ENCODE measurements at regions not wholly inside any gene's neighbourhood (a gene's known extent, or its start where the extent isn't known, plus 50 kb on each side); places are given as distances from the start of the nearest gene placed in this dataset.

DNA sequence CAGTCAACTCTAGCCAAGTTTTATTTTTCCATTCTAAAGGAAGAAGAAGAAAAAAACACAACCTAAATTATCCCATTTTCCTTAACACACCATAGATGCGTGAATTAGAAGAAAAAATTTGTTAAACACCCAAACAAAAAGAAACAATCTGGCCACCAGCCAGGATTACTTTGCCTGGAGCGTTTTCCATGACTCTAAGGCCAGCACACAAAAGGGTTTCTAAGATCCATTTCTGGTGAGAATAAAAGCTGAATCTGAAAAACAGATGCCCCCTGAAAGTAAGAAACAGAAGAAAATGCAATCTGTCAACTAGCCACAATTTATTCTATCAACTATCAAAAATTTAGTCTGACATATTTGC lies 267.2 kb upstream of the SULF2 start:
- DNase-seq (ENCODE audit: extremely low spot score): no peak
- TF ChIP-seq SP1 (IDR thresholded peaks at IDR 0.05) (no peak), TARDBP (IDR thresholded peaks at IDR 0.05) (no peak), L3MBTL2 (conservative IDR thresholded peaks at IDR 0.05) (no peak), FOXA1 (IDR thresholded peaks at IDR 0.05) (no peak), ZNF384 (IDR thresholded peaks at IDR 0.05) (no peak), FOXK2 (IDR thresholded peaks at IDR 0.05) (no peak), BHLHE40 (IDR thresholded peaks at IDR 0.05; ENCODE audit: borderline replicate concordance) (no peak), HDGF (IDR thresholded peaks at IDR 0.05; ENCODE audit: borderline replicate concordance) (no peak), CTBP1 (IDR thresholded peaks at IDR 0.05; ENCODE audit: borderline replicate concordance) (no peak), FOXM1 (IDR thresholded peaks at IDR 0.05; ENCODE audit: borderline replicate concordance) (no peak), NFRKB (IDR thresholded peaks at IDR 0.05) (no peak), LEF1 (IDR thresholded peaks at IDR 0.05; ENCODE audit: borderline replicate concordance) (no peak), ARNT (IDR thresholded peaks at IDR 0.05) (no peak)
- TF ChIP-seq, protein P1, sequence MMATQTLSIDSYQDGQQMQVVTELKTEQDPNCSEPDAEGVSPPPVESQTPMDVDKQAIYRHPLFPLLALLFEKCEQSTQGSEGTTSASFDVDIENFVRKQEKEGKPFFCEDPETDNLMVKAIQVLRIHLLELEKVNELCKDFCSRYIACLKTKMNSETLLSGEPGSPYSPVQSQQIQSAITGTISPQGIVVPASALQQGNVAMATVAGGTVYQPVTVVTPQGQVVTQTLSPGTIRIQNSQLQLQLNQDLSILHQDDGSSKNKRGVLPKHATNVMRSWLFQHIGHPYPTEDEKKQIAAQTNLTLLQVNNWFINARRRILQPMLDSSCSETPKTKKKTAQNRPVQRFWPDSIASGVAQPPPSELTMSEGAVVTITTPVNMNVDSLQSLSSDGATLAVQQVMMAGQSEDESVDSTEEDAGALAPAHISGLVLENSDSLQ (IDR thresholded peaks at IDR 0.05): no peak
- ChIA-PET CTCF (interaction anchor here (1.1 kb wide), 1 partner anchor 19 kb away, joined by 3 read pairs; no protein-coding TSS in a partner anchor), POLR2A (no interaction called here)

DNA sequence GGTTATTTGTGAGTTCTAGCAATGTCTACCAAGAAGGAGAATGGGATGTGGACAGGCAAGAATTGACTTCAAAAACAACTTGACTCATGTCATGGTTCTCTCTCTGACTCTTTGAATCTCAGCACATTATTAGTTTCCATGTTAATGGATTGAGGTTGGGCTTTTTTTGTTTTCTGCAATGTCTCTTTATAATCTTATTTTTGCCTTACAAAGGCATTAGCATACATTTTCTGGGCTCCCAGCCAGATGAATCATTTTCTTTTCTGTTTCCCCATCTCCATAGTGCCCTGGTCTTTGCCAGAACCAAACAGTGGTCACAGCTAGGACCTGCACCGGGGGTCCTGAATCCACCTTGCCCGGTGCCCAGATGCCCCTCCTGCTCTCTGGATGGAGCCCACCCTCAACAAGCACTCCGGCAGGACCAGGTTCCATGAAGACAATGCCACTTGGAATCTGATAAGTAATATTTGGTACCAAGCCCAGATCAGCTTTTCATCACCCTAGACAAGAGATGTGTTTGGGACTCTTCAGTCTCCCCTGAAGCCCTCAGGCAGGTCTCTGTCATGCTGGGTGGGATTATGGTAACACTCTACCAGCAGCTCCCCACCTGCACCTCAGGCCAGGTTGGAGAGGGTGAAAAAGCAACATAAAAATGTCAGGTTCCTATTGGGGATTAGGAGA lies 266.7 kb upstream of the SULF2 start:
- ChIA-PET POLR2A (no interaction called here), CTCF (interaction anchor here (0.6 to 1.1 kb wide), 3 partner anchors 19 to 1633 kb away, joined by 3 read pairs; no protein-coding TSS in a partner anchor)
- no peak for DNase-seq (ENCODE audit: extremely low spot score)
- TF ChIP-seq SP1 (IDR thresholded peaks at IDR 0.05) (no peak), CTBP1 (IDR thresholded peaks at IDR 0.05; ENCODE audit: borderline replicate concordance) (no peak), FOXM1 (IDR thresholded peaks at IDR 0.05; ENCODE audit: borderline replicate concordance) (no peak), L3MBTL2 (conservative IDR thresholded peaks at IDR 0.05) (no peak), NFRKB (IDR thresholded peaks at IDR 0.05) (no peak), BHLHE40 (IDR thresholded peaks at IDR 0.05; ENCODE audit: borderline replicate concordance) (no peak), ZNF384 (IDR thresholded peaks at IDR 0.05) (no peak), ARNT (IDR thresholded peaks at IDR 0.05) (no peak), HDGF (IDR thresholded peaks at IDR 0.05; ENCODE audit: borderline replicate concordance) (no peak), LEF1 (IDR thresholded peaks at IDR 0.05; ENCODE audit: borderline replicate concordance) (no peak), ELF4 (IDR thresholded peaks at IDR 0.05) (no peak), TARDBP (IDR thresholded peaks at IDR 0.05) (no peak), FOXA1 (IDR thresholded peaks at IDR 0.05) (no peak), FOXK2 (IDR thresholded peaks at IDR 0.05) (no peak), SUZ12 (IDR thresholded peaks at IDR 0.05) (no peak)
- TF ChIP-seq, protein P1 (IDR thresholded peaks at IDR 0.05): no peak

DNA sequence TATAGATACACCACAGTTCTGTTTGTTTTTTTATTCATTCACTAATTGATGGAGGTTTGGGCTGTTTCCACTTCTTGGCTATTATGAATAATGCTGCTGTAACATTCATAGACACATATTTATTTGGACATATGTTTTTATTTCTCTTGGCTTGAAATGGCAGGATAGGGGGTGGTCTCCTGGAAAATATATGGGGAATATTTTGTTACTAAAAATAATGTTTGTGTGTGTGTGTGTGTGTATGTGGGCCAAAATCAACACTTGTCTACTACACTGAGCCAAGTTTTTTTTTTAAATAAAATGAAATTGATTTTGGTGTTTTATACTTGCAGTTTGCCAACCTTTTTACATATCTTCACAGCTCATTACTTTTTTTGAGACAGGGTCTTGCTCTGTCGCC lies 264.4 kb upstream of the SULF2 start:
- POLR2A ChIA-PET: interaction anchor here (0.6 kb wide), 1 partner anchor 219 kb away, joined by 3 read pairs; no protein-coding TSS in a partner anchor
- TF ChIP-seq SP1 (IDR thresholded peaks at IDR 0.05) (no peak), FOXA1 (IDR thresholded peaks at IDR 0.05) (no peak), CTBP1 (IDR thresholded peaks at IDR 0.05; ENCODE audit: borderline replicate concordance) (no peak), BHLHE40 (IDR thresholded peaks at IDR 0.05; ENCODE audit: borderline replicate concordance) (no peak), ELF4 (IDR thresholded peaks at IDR 0.05) (no peak), L3MBTL2 (conservative IDR thresholded peaks at IDR 0.05) (no peak), FOXK2 (IDR thresholded peaks at IDR 0.05) (no peak), FOXM1 (IDR thresholded peaks at IDR 0.05; ENCODE audit: borderline replicate concordance) (no peak), NFRKB (IDR thresholded peaks at IDR 0.05) (no peak), TARDBP (IDR thresholded peaks at IDR 0.05) (no peak)
- TF ChIP-seq, protein P1 (IDR thresholded peaks at IDR 0.05): no peak
- CTCF ChIA-PET: no interaction called here
- DNase-seq (ENCODE audit: extremely low spot score): no peak

DNA sequence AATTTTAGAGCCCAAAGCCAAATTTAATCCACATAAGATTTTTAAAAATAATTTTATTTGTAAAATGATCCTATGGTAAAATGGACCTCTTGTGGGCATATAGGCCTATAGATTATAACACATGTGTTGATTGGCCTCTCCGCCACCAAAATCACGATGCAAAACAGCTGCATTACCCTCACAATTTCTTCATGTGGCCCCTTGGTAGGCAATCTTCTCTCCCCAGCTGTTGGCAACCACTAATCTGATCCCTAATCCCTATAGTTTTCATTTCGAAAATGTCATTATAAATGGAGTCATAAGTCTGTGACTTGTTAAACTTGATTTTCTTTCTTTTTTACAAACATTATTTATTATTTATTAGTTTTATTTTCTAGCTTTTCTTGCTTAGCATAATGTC lies 263.9 kb upstream of the SULF2 start:
- ChIA-PET CTCF (no interaction called here), POLR2A (interaction anchor here (0.6 kb wide), 1 partner anchor 220 kb away, joined by 3 read pairs; no protein-coding TSS in a partner anchor)
- no peak for DNase-seq (ENCODE audit: extremely low spot score)
- TF ChIP-seq L3MBTL2 (conservative IDR thresholded peaks at IDR 0.05) (no peak), LEF1 (IDR thresholded peaks at IDR 0.05; ENCODE audit: borderline replicate concordance) (no peak), ELF4 (IDR thresholded peaks at IDR 0.05) (no peak), FOXA1 (IDR thresholded peaks at IDR 0.05) (no peak), CTBP1 (IDR thresholded peaks at IDR 0.05; ENCODE audit: borderline replicate concordance) (no peak), NFRKB (IDR thresholded peaks at IDR 0.05) (no peak), SP1 (IDR thresholded peaks at IDR 0.05) (no peak), BHLHE40 (IDR thresholded peaks at IDR 0.05; ENCODE audit: borderline replicate concordance) (no peak), SUZ12 (IDR thresholded peaks at IDR 0.05) (no peak), ZNF384 (IDR thresholded peaks at IDR 0.05) (no peak), ARNT (IDR thresholded peaks at IDR 0.05) (no peak), TARDBP (IDR thresholded peaks at IDR 0.05) (no peak), FOXM1 (IDR thresholded peaks at IDR 0.05; ENCODE audit: borderline replicate concordance) (no peak), HDGF (IDR thresholded peaks at IDR 0.05; ENCODE audit: borderline replicate concordance) (no peak), FOXK2 (IDR thresholded peaks at IDR 0.05) (no peak)
- TF ChIP-seq, protein P1 (IDR thresholded peaks at IDR 0.05): no peak

DNA sequence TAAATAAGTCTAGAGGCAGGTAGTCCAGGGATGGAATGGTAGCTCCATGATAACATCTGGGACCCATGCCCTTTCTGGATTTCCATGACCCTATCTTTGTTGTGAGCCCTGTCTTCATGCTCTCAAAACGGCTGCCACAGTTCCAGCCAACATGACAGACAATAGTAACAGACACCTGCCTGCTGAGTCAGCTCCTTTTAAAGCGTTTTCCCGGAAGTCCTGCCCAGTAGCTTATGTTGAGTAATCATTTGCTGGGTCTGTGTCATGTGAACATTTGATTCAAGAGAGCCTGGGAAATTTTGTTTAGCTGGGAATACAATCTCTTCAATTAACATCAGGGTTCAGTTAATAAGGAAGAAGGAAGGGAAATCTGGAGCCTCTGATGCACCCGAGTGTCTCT lies 262.2 kb upstream of the SULF2 start:
- no peak for DNase-seq (ENCODE audit: extremely low spot score)
- ChIA-PET POLR2A (no interaction called here), CTCF (no interaction called here)
- TF ChIP-seq, protein P1 (IDR thresholded peaks at IDR 0.05): no peak
- TF ChIP-seq FOXM1 (IDR thresholded peaks at IDR 0.05; ENCODE audit: borderline replicate concordance) (no peak), L3MBTL2 (conservative IDR thresholded peaks at IDR 0.05) (no peak), NFRKB (IDR thresholded peaks at IDR 0.05) (no peak), BHLHE40 (IDR thresholded peaks at IDR 0.05; ENCODE audit: borderline replicate concordance) (no peak), FOXA1 (IDR thresholded peaks at IDR 0.05) (no peak), CTBP1 (IDR thresholded peaks at IDR 0.05; ENCODE audit: borderline replicate concordance) (no peak), SUZ12 (IDR thresholded peaks at IDR 0.05) (no peak), HDGF (IDR thresholded peaks at IDR 0.05; ENCODE audit: borderline replicate concordance) (no peak), ZNF384 (IDR thresholded peaks at IDR 0.05) (no peak), FOXK2 (IDR thresholded peaks at IDR 0.05) (no peak), TARDBP (IDR thresholded peaks at IDR 0.05) (no peak), LEF1 (IDR thresholded peaks at IDR 0.05; ENCODE audit: borderline replicate concordance) (no peak)

All from HEK293T (cell line).